Stimulated activated CD4-positive, alpha-beta T cell treated with anti-CD3 and anti-CD28 coated beads, Interleukin-15, amount 100 ng/mL, for 24 hours (primary cell): ENCODE measurements at regions not wholly inside any gene's neighbourhood (a gene's known extent, or its start where the extent isn't known, plus 50 kb on each side); places are given as distances from the start of the nearest gene placed in this dataset.
A peak's percentile ranks its signal among the peaks of the same experiment; 100 is the strongest.

Experiments used
- DNase-seq: peaks from one replicate; pipeline ENCODE4 v3.0.0-alpha.2; 2020

DNA sequence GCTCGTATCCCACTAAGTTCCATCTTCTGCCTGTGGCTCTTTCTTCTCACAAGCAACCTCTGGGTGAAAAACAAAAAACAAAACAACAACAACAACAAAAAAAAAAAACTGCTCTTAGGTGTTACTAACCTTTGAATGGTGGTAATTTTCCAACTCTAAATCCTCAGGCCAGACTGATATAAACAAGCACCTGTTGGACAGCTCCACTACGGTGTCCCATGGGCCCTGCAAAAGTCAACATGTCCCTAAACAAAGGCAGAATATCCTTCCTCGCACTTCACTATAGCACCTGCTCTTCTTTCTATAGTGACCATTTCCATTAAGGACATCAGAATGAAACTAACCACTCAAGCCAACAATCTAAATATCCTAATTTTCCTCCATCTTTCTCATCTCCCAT lies 54.6 kb upstream of the PARM1 start:
- DNase-seq, result no peak

DNA sequence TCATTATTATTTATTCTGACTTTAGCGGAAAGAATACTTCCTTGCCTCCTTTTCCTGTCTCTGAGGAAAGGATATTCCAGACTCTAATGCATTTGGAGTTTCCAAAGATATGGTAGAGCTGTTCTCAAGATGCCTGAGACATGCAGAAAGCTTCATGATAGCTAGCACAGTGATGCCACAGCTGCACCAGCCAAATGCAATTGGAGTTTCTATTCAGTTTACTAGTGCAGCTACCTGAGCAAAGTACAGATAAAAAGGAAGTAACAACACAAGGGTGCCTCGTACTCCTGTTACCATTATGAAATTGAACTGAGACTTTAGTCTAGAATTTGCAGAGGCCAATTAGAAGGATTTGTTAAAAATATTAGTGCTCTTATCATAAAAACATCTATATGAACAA lies 57.5 kb upstream of the PARM1 start:
- DNase-seq, result no peak

DNA sequence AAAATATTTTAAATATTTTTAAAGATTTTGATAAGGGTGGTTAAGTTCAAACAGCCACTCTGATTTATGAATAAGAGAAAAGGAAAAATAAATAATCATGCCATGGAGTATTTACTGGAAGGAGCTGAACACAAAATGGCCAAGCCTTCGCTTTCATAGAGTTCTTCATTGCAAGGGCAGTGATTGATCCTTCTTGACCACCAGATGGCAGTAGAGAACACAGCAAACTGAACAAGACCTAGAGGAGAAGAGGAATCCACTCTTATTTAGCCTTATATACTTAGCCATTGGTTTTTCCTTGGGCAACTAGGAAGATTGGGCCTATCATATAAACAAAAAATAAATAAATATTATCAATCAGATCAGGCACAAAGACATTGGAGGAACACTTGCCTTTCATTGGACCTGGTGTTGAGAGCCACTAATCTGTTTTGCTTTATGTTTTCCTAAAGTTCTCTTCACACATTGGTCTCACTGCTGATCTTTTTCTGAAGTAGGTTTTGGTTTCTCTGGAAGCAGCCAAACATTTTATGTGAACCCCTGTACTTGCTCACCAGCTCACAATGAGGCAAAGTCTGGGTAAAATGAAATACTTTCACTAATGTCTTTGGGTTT lies 58.1 kb upstream of the PARM1 start:
- peak; percentile 4 for DNase-seq

DNA sequence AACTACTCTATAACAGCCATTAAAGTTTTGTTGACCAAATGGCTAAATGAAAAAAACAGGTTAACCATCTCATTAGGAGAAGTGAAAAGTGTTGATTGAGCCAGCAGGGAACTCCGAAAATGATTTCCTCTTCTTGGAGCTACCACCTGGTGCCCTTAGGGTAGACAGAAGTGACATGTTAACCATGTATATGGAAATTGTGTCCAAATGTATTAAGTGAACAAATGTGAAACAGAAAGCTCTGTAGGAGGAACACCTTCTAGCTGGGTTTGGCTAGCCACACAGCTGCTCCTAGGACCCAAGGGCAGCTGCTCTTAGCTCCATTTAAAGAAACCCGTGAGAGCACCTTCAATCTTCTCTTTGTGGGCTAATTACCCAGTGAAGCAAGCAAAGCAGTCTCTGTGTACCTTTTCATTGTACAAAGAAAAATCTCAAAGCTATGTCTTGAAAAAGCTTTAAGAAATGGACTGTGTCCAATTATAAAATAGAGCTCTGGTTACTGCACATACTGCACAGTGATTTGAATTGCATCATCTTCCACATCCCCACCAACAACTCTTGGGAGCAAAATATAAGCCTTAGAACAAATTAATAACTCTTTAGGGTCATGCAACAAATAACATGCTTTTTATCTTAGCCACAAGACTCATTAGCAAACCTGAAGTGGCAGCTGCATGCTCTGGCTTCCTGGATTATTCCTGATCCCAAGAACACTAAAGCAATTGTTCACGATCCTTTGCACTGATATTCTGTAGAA lies 59.2 kb upstream of the PARM1 start:
- DNase-seq, result no peak

DNA sequence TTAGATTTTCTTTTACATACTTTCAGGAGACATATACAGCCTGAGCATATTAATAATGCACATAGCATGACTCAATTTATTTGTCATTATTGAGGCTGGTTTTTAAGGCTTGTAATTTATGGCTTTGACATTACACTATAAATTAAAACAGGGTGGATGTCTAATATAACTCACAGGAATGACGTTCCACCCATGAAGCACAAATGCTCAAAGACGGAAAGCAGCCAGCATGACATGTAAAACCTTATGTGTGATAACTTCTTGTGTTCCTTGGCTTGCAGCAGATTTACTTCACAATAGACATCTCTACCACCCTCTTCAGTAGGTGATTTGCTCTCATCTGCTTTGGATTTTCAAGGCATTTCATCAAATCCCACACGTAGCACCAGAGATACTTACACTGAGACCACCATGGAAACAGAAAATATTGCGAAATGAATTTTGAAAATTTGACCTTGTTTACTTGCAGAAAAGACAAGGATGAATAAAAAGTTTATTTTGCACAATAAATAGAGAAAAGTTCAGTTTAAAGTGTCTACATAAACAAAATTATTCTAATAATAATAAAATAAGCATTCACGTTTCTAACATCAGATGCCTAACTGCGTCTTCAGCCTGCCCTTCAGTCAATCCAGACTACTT lies 64.7 kb upstream of the BTC start:
- DNase-seq, result no peak

DNA sequence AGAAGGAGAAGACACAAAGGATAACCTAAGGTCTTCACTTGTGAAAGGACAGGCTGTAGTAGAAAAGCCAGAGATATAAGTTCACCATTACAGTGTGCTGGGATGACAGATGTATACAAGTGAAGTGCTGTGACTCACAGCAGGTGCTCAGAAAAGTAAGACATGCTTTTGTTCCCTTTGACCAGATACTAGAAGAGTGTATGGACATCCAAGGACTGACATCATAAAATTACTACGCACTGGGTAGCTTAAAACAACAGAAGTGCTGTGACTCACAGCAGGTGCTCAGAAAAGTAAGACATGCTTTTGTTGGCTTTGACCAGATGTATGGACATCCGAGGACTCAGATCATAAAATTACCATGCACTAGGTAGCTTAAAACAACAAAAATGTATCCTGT lies 61.6 kb upstream of the BTC start:
- no peak for DNase-seq

DNA sequence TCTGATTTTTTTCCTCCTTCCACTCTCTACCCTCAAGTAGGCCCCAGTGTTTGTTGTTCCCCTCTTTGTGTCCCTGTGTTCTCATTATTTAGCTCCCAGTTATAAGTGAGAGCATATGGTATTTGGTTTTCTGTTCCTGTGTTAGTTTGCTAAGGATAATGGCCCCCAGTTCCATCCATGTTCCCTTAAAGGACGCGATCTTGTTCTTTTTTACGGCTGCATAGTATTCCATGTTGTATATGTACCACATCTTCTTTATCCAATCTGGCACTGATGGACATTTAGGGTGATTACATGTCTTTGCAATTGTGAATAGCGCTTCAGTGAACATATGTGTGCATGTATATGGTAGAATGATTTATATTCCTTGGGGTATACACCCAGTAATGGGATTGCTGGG lies 54.5 kb upstream of the BTC start:
- no peak for DNase-seq

DNA sequence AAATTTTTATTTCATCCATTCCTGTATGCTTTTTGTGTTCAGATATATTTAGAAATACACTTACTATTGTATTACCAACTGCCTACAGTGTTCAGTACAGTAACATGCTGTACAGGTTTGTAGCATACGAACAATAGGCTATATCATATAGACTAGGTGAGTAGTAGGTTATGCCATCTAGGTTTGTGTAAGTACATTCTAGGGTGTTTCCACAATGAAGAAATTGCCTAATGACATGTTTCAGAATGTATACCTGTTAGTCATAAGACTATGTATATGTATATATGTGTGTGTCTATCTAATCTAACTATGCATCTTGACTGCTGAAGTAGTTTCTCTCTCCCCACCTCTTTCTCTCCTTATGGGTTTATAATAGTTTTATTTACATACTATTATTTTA lies 51.5 kb upstream of the BTC start:
- no peak for DNase-seq
